ENCODE measurements at regions not wholly inside any gene's neighbourhood (a gene's known extent, or its start where the extent isn't known, plus 50 kb on each side); places are given as distances from the start of the nearest gene placed in this dataset.

DNA sequence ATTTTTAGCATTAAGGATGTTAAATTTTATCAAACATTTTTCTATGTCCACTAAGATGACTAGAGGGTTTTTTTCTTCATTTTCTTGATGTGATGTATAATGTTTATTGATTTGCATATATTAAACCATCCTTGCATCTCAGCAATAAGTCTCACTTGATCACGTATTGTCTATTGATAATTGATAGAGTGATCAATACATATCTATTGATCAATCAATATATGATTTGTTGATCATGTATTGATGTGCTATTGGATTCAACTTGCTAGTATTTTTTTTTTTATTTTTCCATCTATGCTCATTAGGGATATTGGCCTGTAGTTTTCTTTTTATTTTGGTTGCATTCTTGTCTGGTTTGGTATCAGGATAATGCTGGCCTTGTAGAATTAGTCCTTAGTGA is 2202.0 kb downstream of the PCDH9 start:
- TF ChIP-seq, protein P1, sequence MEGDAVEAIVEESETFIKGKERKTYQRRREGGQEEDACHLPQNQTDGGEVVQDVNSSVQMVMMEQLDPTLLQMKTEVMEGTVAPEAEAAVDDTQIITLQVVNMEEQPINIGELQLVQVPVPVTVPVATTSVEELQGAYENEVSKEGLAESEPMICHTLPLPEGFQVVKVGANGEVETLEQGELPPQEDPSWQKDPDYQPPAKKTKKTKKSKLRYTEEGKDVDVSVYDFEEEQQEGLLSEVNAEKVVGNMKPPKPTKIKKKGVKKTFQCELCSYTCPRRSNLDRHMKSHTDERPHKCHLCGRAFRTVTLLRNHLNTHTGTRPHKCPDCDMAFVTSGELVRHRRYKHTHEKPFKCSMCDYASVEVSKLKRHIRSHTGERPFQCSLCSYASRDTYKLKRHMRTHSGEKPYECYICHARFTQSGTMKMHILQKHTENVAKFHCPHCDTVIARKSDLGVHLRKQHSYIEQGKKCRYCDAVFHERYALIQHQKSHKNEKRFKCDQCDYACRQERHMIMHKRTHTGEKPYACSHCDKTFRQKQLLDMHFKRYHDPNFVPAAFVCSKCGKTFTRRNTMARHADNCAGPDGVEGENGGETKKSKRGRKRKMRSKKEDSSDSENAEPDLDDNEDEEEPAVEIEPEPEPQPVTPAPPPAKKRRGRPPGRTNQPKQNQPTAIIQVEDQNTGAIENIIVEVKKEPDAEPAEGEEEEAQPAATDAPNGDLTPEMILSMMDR (IDR thresholded peaks at IDR 0.05), result no peak
- TF ChIP-seq, protein P2, sequence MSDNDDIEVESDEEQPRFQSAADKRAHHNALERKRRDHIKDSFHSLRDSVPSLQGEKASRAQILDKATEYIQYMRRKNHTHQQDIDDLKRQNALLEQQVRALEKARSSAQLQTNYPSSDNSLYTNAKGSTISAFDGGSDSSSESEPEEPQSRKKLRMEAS (CRISPR knock-in tag; IDR thresholded peaks at IDR 0.05), result no peak
- TF ChIP-seq E2F1 (CRISPR knock-in tag; IDR thresholded peaks at IDR 0.05), result no peak
- no peak for TF ChIP-seq OVOL2 (CRISPR knock-in tag; IDR thresholded peaks at IDR 0.05; ENCODE audit: borderline replicate concordance)
- no peak for TF ChIP-seq TCF7 (CRISPR knock-in tag; IDR thresholded peaks at IDR 0.05; ENCODE audit: low read depth)
- no peak for TF ChIP-seq RELA (CRISPR knock-in tag; IDR thresholded peaks at IDR 0.05; ENCODE audit: borderline replicate concordance)
- no peak for TF ChIP-seq MYBL2 (CRISPR knock-in tag; IDR thresholded peaks at IDR 0.05)
- no peak for TF ChIP-seq NFE2L1 (CRISPR knock-in tag; IDR thresholded peaks at IDR 0.05)
- TF ChIP-seq USF2 (CRISPR knock-in tag; IDR thresholded peaks at IDR 0.05), result no peak
